ENCODE measurements at regions not wholly inside any gene's neighbourhood (a gene's known extent, or its start where the extent isn't known, plus 50 kb on each side); places are given as distances from the start of the nearest gene placed in this dataset.

- TF ChIP-seq, protein P1, sequence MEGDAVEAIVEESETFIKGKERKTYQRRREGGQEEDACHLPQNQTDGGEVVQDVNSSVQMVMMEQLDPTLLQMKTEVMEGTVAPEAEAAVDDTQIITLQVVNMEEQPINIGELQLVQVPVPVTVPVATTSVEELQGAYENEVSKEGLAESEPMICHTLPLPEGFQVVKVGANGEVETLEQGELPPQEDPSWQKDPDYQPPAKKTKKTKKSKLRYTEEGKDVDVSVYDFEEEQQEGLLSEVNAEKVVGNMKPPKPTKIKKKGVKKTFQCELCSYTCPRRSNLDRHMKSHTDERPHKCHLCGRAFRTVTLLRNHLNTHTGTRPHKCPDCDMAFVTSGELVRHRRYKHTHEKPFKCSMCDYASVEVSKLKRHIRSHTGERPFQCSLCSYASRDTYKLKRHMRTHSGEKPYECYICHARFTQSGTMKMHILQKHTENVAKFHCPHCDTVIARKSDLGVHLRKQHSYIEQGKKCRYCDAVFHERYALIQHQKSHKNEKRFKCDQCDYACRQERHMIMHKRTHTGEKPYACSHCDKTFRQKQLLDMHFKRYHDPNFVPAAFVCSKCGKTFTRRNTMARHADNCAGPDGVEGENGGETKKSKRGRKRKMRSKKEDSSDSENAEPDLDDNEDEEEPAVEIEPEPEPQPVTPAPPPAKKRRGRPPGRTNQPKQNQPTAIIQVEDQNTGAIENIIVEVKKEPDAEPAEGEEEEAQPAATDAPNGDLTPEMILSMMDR (IDR thresholded peaks at IDR 0.05; ENCODE audit: insufficient read depth, low read depth, low read length) = no peak
- no peak for TF ChIP-seq EZH2 (IDR thresholded peaks at IDR 0.05; ENCODE audit: insufficient read depth, low read length)
These were observed 103.9 kb upstream of the GLI2 start for GRCh38 chr2:120631724-120632123.

All from astrocyte (in vitro differentiated cells and primary cell).